ENCODE measurements at regions not wholly inside any gene's neighbourhood (a gene's known extent, or its start where the extent isn't known, plus 50 kb on each side); places are given as distances from the start of the nearest gene placed in this dataset.

DNA sequence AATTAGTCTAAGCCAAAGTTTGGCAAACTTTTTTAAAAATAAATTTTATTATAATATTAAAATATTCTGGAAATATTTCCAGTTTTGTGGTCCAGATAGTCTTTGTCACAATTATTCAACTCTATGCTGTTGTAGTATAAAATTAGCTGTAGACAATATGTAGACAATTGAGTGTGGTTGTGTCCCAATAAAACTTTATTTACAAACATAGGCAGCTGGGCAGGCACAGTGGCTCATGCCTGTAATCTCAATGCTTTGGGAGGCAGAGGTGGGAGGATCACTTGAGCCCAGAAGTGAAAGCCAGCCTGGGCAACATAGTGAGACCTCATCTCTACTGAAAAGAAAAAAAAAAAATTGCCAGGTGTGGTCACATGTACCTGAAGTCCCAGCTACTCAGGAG, 150.5 kb upstream of the EPB41L4A start:
- no peaks in the 10 kb centered on the region for H3K36me3 ChIP-seq
- no peaks in the 10 kb centered on the region for H3K9me3 ChIP-seq
- no peak for DNase-seq (ENCODE audit: low spot score in 2 of 2)
- H3K4me3 ChIP-seq, result no peak overlapping the region
- TF ChIP-seq EP300 (IDR thresholded peaks at IDR 0.05) (no peak), POLR2AphosphoS5 (IDR thresholded peaks at IDR 0.05) (no peak), POLR2A (IDR thresholded peaks at IDR 0.05) (no peak)
- TF ChIP-seq, protein P1, sequence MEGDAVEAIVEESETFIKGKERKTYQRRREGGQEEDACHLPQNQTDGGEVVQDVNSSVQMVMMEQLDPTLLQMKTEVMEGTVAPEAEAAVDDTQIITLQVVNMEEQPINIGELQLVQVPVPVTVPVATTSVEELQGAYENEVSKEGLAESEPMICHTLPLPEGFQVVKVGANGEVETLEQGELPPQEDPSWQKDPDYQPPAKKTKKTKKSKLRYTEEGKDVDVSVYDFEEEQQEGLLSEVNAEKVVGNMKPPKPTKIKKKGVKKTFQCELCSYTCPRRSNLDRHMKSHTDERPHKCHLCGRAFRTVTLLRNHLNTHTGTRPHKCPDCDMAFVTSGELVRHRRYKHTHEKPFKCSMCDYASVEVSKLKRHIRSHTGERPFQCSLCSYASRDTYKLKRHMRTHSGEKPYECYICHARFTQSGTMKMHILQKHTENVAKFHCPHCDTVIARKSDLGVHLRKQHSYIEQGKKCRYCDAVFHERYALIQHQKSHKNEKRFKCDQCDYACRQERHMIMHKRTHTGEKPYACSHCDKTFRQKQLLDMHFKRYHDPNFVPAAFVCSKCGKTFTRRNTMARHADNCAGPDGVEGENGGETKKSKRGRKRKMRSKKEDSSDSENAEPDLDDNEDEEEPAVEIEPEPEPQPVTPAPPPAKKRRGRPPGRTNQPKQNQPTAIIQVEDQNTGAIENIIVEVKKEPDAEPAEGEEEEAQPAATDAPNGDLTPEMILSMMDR (IDR thresholded peaks at IDR 0.05), result no peak
- no peaks in the 10 kb centered on the region for H3K4me1 ChIP-seq
- H3K27ac ChIP-seq, result no peak overlapping the region
- H3K27me3 ChIP-seq, result no peaks in the 10 kb centered on the region

DNA sequence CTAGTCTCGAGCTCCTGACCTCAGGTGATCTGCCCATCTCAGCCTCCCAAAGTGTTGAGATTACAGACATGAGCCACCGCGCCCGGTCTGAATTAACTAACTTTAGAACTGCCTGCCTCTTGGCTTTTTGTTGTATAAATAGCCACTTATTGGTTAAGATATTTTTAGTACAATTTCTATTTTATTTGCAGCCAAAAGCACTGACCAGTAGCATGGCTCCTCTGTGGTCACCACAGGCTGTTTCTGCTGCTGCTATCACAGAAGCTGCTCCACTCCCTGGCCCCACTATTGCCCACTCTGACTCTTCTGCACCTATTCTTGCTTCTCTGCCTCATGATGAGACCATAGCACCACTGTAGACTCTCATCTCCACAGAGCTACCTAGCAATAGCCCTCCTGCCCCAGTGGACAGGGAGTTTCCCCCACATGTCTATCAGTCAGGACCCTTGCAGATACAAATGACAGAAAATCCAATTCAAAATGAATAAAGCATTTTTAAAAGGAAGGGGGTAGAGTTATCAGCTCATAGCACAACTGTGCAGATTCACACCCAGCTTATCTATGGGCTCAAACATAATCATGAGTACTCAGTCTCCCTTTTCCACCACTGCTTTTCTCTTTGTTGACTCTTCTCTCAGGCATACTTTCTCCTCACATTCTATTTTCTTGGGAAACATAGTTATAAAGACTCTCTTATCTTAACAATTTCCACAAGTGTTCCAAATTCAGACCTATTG, 151.8 kb upstream of the EPB41L4A start:
- Histone ChIP-seq H3K36me3 (no peaks in the 10 kb centered on the region), H3K9me3 (no peaks in the 10 kb centered on the region), H3K4me1 (no peaks in the 10 kb centered on the region), H3K4me3 (no peak overlapping the region), H3K27ac (no peak overlapping the region), H3K27me3 (no peaks in the 10 kb centered on the region)
- WGBS, result 86% methylated on average over 4 of the region's 4 CpGs
- DNase-seq (ENCODE audit: low spot score in 2 of 2), result no peak
- TF ChIP-seq POLR2A (IDR thresholded peaks at IDR 0.05), result no peak

DNA sequence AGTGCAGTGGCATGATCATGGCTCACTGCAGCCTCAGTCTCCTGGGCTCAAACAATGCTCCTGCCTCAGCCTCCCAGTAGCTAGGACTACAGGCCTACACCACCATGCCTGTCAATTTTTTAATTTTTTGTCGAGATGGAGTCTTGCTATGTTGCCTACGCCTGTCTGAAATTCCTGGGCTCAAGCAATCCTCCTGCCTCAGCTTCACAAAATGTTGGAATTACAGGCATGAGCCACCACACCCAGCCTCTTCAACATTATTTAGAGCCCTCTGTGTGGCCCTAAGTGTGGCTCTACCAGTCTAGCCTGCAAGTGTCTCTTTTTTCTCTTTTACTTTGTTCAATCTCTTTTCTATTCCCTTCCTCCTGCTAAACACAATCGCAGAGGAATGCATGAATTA, 154.4 kb upstream of the EPB41L4A start:
- 87% methylated on average over 3 of the region's 3 CpGs for WGBS
- TF ChIP-seq EP300 (IDR thresholded peaks at IDR 0.05), result no peak
- TF ChIP-seq POLR2AphosphoS5 (IDR thresholded peaks at IDR 0.05), result no peak
- TF ChIP-seq, protein P1 (IDR thresholded peaks at IDR 0.05), result no peak
- TF ChIP-seq POLR2A (IDR thresholded peaks at IDR 0.05), result no peak
- no peaks in the 10 kb centered on the region for H3K4me1 ChIP-seq

DNA sequence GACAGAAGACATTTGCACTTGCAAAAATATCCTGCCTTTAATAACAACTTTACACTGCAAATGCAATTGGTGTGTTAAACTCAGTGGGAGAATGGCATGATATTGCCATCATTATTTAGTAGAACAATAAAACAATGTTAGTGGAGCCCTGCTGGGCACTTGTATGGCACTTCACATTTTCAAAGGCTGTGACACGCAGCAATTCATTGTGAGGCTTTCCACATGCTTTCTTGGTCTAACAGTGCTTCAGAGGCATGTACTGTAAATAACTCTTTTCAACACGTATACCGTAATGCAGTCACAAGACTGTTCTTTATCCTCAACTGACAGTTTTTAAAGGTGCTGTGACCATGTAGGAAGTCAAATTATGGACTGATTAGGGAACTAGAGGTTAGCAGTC, 155.5 kb upstream of the EPB41L4A start:
- H3K9me3 ChIP-seq, result no peaks in the 10 kb centered on the region

More for the DNA sequence above, 154.4 kb upstream of the EPB41L4A start:
- Histone ChIP-seq H3K9me3 (no peaks in the 10 kb centered on the region), H3K27me3 (no peaks in the 10 kb centered on the region), H3K4me3 (no peak overlapping the region), H3K27ac (no peak overlapping the region), H3K36me3 (no peaks in the 10 kb centered on the region)
- no peak for DNase-seq (ENCODE audit: low spot score in 2 of 2)

DNA sequence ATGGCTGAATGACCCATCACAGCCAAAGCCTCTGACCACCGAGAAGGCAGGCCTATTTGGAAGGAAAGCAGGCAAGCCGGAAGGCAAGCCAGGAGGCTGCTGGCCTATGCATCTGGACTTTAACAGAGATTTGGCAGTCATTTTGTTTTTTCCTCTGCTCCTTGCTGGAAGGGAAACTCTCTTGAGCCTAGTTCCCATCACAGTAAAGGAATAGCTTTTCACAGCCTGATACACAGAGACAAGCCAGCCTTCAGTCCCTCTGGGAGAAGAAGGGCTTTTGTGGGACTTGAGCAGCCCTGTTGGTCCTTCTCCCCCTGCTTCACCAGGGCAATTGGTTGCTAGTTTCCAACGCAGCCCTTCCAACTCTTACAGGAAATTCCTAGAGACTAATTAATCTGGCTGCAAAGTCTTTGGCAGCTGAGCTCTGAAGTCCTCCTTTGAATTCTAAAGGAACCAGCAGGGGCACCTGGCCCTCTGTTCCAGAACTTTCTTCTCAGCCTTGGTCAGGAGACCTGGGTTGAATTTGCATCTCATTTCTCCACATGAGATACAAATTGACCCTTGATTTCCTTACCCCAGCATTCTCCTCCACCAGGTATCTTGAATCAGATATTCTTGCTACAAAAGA, 157.3 kb upstream of the EPB41L4A start:
- no peaks in the 10 kb centered on the region for H3K9me3 ChIP-seq
- WGBS, result 46% methylated on average over 3 of the region's 3 CpGs
- TF ChIP-seq, protein P1 (IDR thresholded peaks at IDR 0.05), result no peak
- TF ChIP-seq POLR2A (IDR thresholded peaks at IDR 0.05) (no peak), EP300 (IDR thresholded peaks at IDR 0.05) (no peak), POLR2AphosphoS5 (IDR thresholded peaks at IDR 0.05) (no peak)
- no peaks in the 10 kb centered on the region for H3K36me3 ChIP-seq
- no peak overlapping the region for H3K27ac ChIP-seq
- H3K27me3 ChIP-seq, result no peaks in the 10 kb centered on the region
- DNase-seq (ENCODE audit: low spot score in 2 of 2), result no peak
- no peak overlapping the region for H3K4me3 ChIP-seq
- H3K4me1 ChIP-seq, result no peaks in the 10 kb centered on the region

More for the DNA sequence above, 155.5 kb upstream of the EPB41L4A start:
- no peak for DNase-seq (ENCODE audit: low spot score in 2 of 2)
- Histone ChIP-seq H3K27ac (no peak overlapping the region), H3K4me3 (no peak overlapping the region), H3K27me3 (no peaks in the 10 kb centered on the region), H3K4me1 (no peaks in the 10 kb centered on the region), H3K36me3 (no peaks in the 10 kb centered on the region)
- 82% methylated on average over 3 of the region's 3 CpGs for WGBS
- no peak for TF ChIP-seq POLR2A (IDR thresholded peaks at IDR 0.05)
- TF ChIP-seq, protein P1 (IDR thresholded peaks at IDR 0.05), result no peak
- TF ChIP-seq EP300 (IDR thresholded peaks at IDR 0.05), result no peak
- no peak for TF ChIP-seq POLR2AphosphoS5 (IDR thresholded peaks at IDR 0.05)

All from suprapubic skin (tissue), 4 donors.